GM10248 (cell line): ENCODE measurements at regions not wholly inside any gene's neighbourhood (a gene's known extent, or its start where the extent isn't known, plus 50 kb on each side); places are given as distances from the start of the nearest gene placed in this dataset.

Experiments used
- CTCF ChIA-PET: fragments of 300-600 bp; sonication (Branson Sonifier 250); formaldehyde crosslinking; extraction: SDS; loops from one replicate; lab custom pipeline; 2021; ENCODE audit warnings: antibody characterized with exemption; lab: Yijun Ruan, JAX
- POLR2A ChIA-PET: fragments of 350-650 bp; sonication (Branson Sonifier 250); formaldehyde crosslinking; extraction: SDS; loops from one replicate; lab custom pipeline; 2020; ENCODE audit warnings: antibody characterized with exemption; lab: Yijun Ruan, JAX
- DNase-seq: peaks from one replicate; pipeline ENCODE4 v3.0.0; 2012; ENCODE audit errors: extremely low spot score
- TF ChIP-seq, protein P1 (sequence below): IDR thresholded peaks from 2 replicates; pipeline ENCODE4 v1.5.1; 2012; ENCODE audit warnings: mild to moderate bottlenecking, low read depth; ENCODE audit errors: extremely low read depth, missing control alignments, control extremely low read depth

GRCh38 chr12:127583041-127583440, 683.9 kb upstream of the TMEM132C start:
- CTCF ChIA-PET, result no interaction called here
- no peak for DNase-seq
- TF ChIP-seq, protein P1, sequence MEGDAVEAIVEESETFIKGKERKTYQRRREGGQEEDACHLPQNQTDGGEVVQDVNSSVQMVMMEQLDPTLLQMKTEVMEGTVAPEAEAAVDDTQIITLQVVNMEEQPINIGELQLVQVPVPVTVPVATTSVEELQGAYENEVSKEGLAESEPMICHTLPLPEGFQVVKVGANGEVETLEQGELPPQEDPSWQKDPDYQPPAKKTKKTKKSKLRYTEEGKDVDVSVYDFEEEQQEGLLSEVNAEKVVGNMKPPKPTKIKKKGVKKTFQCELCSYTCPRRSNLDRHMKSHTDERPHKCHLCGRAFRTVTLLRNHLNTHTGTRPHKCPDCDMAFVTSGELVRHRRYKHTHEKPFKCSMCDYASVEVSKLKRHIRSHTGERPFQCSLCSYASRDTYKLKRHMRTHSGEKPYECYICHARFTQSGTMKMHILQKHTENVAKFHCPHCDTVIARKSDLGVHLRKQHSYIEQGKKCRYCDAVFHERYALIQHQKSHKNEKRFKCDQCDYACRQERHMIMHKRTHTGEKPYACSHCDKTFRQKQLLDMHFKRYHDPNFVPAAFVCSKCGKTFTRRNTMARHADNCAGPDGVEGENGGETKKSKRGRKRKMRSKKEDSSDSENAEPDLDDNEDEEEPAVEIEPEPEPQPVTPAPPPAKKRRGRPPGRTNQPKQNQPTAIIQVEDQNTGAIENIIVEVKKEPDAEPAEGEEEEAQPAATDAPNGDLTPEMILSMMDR, result no peak
- POLR2A ChIA-PET, result no interaction called here

GRCh38 chr12:127588249-127588648, 678.7 kb upstream of the TMEM132C start:
- POLR2A ChIA-PET, result no interaction called here
- CTCF ChIA-PET, result no interaction called here
- DNase-seq, result no peak
- TF ChIP-seq, protein P1, result no peak

GRCh38 chr12:127589541-127589940, 677.4 kb upstream of the TMEM132C start:
- TF ChIP-seq, protein P1, result no peak
- DNase-seq, result no peak
- CTCF ChIA-PET, result no interaction called here
- POLR2A ChIA-PET, result no interaction called here

GRCh38 chr12:127590868-127591267, 676.1 kb upstream of the TMEM132C start:
- POLR2A ChIA-PET, result no interaction called here
- TF ChIP-seq, protein P1, result no peak
- CTCF ChIA-PET, result no interaction called here
- no peak for DNase-seq

- ChIA-PET CTCF (no interaction called here), POLR2A (no interaction called here)
- TF ChIP-seq, protein P1, result no peak
- no peak for DNase-seq
These were observed 674.7 kb upstream of the TMEM132C start for GRCh38 chr12:127592245-127592644.

DNA sequence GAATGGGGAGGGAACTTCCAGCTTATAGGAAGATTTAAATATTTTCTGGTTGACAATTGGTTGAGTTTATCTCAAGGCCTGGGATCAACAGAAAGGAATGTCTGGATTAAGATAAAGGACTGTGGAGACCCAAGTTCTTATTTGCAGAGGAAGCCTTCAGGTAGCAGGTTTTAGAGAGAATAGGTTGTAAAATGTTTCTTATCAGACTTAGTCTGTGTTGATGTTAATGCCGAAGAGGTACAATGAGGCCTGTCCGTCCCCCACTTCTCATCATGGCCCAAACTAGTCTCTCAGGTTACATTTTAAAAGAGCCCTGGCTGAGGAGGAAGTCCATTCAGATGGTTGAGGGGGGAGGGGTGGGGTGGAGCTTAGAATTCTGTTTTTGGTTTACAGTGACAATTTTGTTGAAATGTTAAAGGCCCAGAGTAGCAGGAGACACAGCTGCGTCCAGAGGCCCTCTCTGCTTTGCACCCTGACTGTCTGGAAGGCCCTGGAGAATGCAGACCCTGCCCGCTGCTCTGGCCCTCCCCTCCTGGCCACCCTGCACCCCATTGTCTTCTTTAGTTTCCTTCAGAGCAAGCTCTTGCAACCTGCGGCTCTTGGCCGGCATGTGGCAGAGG, 672.5 kb upstream of the TMEM132C start:
- POLR2A ChIA-PET, result no interaction called here
- no peak for DNase-seq
- TF ChIP-seq, protein P1, result no peak
- CTCF ChIA-PET, result no interaction called here

DNA sequence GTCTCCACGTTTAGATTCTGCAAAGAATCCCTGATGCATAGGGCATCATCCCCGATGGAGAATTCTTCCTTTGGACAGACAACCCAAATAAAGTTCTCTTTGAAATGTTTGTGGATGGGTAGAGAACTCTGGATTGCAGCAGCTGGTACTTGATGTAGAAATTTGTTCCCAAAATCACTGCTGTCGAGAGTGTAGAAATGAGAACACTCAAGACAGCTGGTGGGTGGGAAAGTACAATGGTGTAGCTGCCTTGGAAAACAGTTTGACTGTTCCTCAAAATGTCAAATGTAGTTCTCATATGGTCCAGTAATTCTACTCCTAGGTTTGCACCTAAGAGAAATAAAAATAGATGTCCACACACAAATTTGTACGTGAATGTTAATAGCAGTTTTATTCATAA, 671.5 kb upstream of the TMEM132C start:
- CTCF ChIA-PET, result interaction anchor here (0.9 kb wide), 1 partner anchor 9 kb away, joined by 3 read pairs; no protein-coding TSS in a partner anchor

More for the DNA sequence above, 671.5 kb upstream of the TMEM132C start:
- POLR2A ChIA-PET, result no interaction called here
- TF ChIP-seq, protein P1, result no peak
- no peak for DNase-seq
